Hepatocyte (in vitro differentiated cells): ENCODE measurements at regions not wholly inside any gene's neighbourhood (a gene's known extent, or its start where the extent isn't known, plus 50 kb on each side); places are given as distances from the start of the nearest gene placed in this dataset.

Experiments used
- DNase-seq: peaks from one replicate; pipeline ENCODE4 v3.0.0-alpha.2; 2016; ENCODE audit warnings: low spot score
- H2AFZ ChIP-seq: fragments of 200-600 bp; sonication (generic); 2 replicates; pipeline ENCODE4 v1.6.0; 2016; ENCODE audit warnings: antibody characterized with exemption, mild to moderate bottlenecking
- H3K27ac ChIP-seq: fragments of 200-600 bp; sonication (generic); 2 replicates; pipeline ENCODE4 v1.5.1; 2016; ENCODE audit warnings: mild to moderate bottlenecking
- H3K27me3 ChIP-seq: fragments of 200-600 bp; sonication (generic); 2 replicates; pipeline ENCODE4 v1.6.1; 2016
- H3K36me3 ChIP-seq: fragments of 200-600 bp; sonication (generic); replicated peaks from 2 replicates; pipeline ENCODE4 v1.5.1; 2016; ENCODE audit warnings: low read depth; ENCODE audit not compliant: insufficient read depth
- H3K4me1 ChIP-seq: fragments of 200-600 bp; sonication (generic); 2 replicates; pipeline ENCODE4 v1.5.1; 2016; ENCODE audit warnings: mild to moderate bottlenecking, moderate library complexity; ENCODE audit not compliant: insufficient read depth
- H3K4me2 ChIP-seq: fragments of 200-600 bp; sonication (generic); 2 replicates; pipeline ENCODE4 v1.6.0; 2016
- H3K4me3 ChIP-seq: fragments of 200-600 bp; sonication (generic); 2 replicates; pipeline ENCODE4 v1.5.1; 2016; ENCODE audit warnings: mild to moderate bottlenecking
- H3K79me2 ChIP-seq: fragments of 200-600 bp; sonication (generic); 2 replicates; pipeline ENCODE4 v1.6.0; 2017; ENCODE audit warnings: mild to moderate bottlenecking
- H3K9me2 ChIP-seq: fragments of 200-600 bp; sonication (generic); replicated peaks from 2 replicates; pipeline ENCODE4 v1.6.0; 2017; ENCODE audit warnings: mild to moderate bottlenecking; ENCODE audit not compliant: insufficient read depth
- H3K9me3 ChIP-seq: fragments of 200-600 bp; sonication (generic); 2 replicates; pipeline ENCODE4 v1.5.1; 2016; ENCODE audit warnings: low read depth, mild to moderate bottlenecking
- H4K20me1 ChIP-seq: fragments of 200-600 bp; sonication (generic); 2 replicates; pipeline ENCODE4 v1.6.0; 2016; ENCODE audit warnings: mild to moderate bottlenecking; ENCODE audit not compliant: insufficient read depth, poor library complexity, severe bottlenecking
- CTCF ChIP-seq: fragments of 200-600 bp; sonication (generic); IDR thresholded peaks from 2 replicates; pipeline ENCODE4 v1.5.1; 2016; ENCODE audit warnings: antibody characterized with exemption, mild to moderate bottlenecking; ENCODE audit not compliant: poor library complexity
- EZH2 ChIP-seq: fragments of 200-600 bp; sonication (generic); IDR thresholded peaks from 2 replicates; pipeline ENCODE4 v1.6.1; 2016; ENCODE audit warnings: antibody characterized with exemption, mild to moderate bottlenecking, borderline replicate concordance
- EZH2phosphoT487 ChIP-seq: fragments of 200-600 bp; sonication (generic); IDR thresholded peaks from one replicate; pipeline ENCODE4 v1.6.1; 2018; ENCODE audit warnings: antibody characterized with exemption, mild to moderate bottlenecking, low read depth, moderate library complexity; ENCODE audit not compliant: unreplicated experiment, severe bottlenecking
- WGBS: methylation state at CpG from one replicate; pipeline ENCODE4 v1.1.6; 2016; ENCODE audit warnings: low lambda C conversion rate; ENCODE audit errors: missing lambda C conversion rate; 5-methylcytosine and 5-hydroxymethylcytosine counted together

GRCh38 chr3:157573780-157574378 lies 70.7 kb upstream of the VEPH1 start:
- WGBS, result 67% methylated on average over 1 of the region's 1 CpG
- H3K4me2 ChIP-seq, result peak overlapping the region; percentile 44

GRCh38 chr3:157573281-157573680 lies 70.1 kb upstream of the VEPH1 start:
- 44% methylated on average over 1 of the region's 1 CpG for WGBS
- no peak overlapping the region for H2AFZ ChIP-seq

More at GRCh38 chr3:157573780-157574378, 70.7 kb upstream of the VEPH1 start:
- peak; percentile 19 for DNase-seq
- peak overlapping the region; percentile 43 for H3K27ac ChIP-seq
- H3K4me3 ChIP-seq, result no peak overlapping the region
- no peaks in the 10 kb centered on the region for H4K20me1 ChIP-seq
- no peak for TF ChIP-seq EZH2
- no peak for TF ChIP-seq CTCF
- no peak overlapping the region for H2AFZ ChIP-seq
- H3K79me2 ChIP-seq, result no peaks in the 10 kb centered on the region
- H3K9me3 ChIP-seq, result no peaks in the 10 kb centered on the region
- peaks cover 10% of the 10 kb centered on the region for H3K4me1 ChIP-seq
- no peaks in the 10 kb centered on the region for H3K27me3 ChIP-seq
- no peaks in the 10 kb centered on the region for H3K9me2 ChIP-seq
- H3K36me3 ChIP-seq, result no peaks in the 10 kb centered on the region

GRCh38 chr3:157572559-157573270 lies 69.5 kb upstream of the VEPH1 start:
- H2AFZ ChIP-seq, result no peak overlapping the region
- DNase-seq, result peak; percentile 58
- H3K4me2 ChIP-seq, result no peak overlapping the region
- H3K79me2 ChIP-seq, result no peaks in the 10 kb centered on the region
- H3K36me3 ChIP-seq, result no peaks in the 10 kb centered on the region
- WGBS, result 73% methylated on average over 8 of the region's 8 CpGs
- no peak overlapping the region for H3K4me3 ChIP-seq
- H3K27me3 ChIP-seq, result no peaks in the 10 kb centered on the region
- H4K20me1 ChIP-seq, result no peaks in the 10 kb centered on the region
- H3K9me2 ChIP-seq, result no peaks in the 10 kb centered on the region
- H3K27ac ChIP-seq, result no peak overlapping the region
- no peaks in the 10 kb centered on the region for H3K9me3 ChIP-seq
- H3K4me1 ChIP-seq, result peaks cover 10% of the 10 kb centered on the region
- TF ChIP-seq EZH2 (no peak), CTCF (peak; percentile 56)

More at GRCh38 chr3:157573281-157573680, 70.1 kb upstream of the VEPH1 start:
- Histone ChIP-seq H3K4me2 (no peak overlapping the region), H3K9me2 (no peaks in the 10 kb centered on the region), H3K4me1 (peaks cover 10% of the 10 kb centered on the region), H3K27ac (no peak overlapping the region), H3K4me3 (no peak overlapping the region), H3K27me3 (no peaks in the 10 kb centered on the region), H3K9me3 (no peaks in the 10 kb centered on the region), H4K20me1 (no peaks in the 10 kb centered on the region), H3K36me3 (no peaks in the 10 kb centered on the region), H3K79me2 (no peaks in the 10 kb centered on the region)
- DNase-seq, result no peak
- TF ChIP-seq EZH2phosphoT487, result no peak
- TF ChIP-seq CTCF, result no peak
- no peak for TF ChIP-seq EZH2
